HCT116 (cell line): ENCODE measurements at regions not wholly inside any gene's neighbourhood (a gene's known extent, or its start where the extent isn't known, plus 50 kb on each side); places are given as distances from the start of the nearest gene placed in this dataset.

Experiments
- ATAC-seq: fragments of 200-7000 bp; cut with Tn5 transposase; 2 replicates; pipeline ENCODE4 v1.9.1; 2020; ENCODE audit warnings: mild to moderate bottlenecking, moderate library complexity
- BruUV-seq: library from RNA; stranded (reverse); fragments of 400-500 nt; replicated peaks from 2 replicates; lab custom pipeline; 2021; lab: Mats Ljungman, UMichigan
- CTCF ChIA-PET: fragments of 300-600 bp; sonication (Branson Sonifier 250); formaldehyde crosslinking; loops from one replicate; lab custom pipeline; 2021; ENCODE audit warnings: antibody characterized with exemption; lab: Charles Lee
- POLR2A ChIA-PET: fragments of 300-600, 350-600 bp; sonication (Branson Sonifier 250); formaldehyde crosslinking; loops from one replicate; lab custom pipeline; 2021; ENCODE audit warnings: antibody characterized with exemption; lab: Charles Lee
- RAD21 ChIA-PET, 2 experiments: fragments of 300-600 bp; sonication (Branson Sonifier 250); formaldehyde crosslinking; loops; one replicate each; lab custom pipeline; 2023; ENCODE audit warnings: low total read pairs in 2 of 2; ENCODE audit not compliant: uncharacterized antibody in 2 of 2, unreplicated experiment in 2 of 2, low non-redundant PET in 1 of 2; lab: Charles Lee
- DNase-seq: peaks from one replicate; pipeline ENCODE4 v3.0.0-alpha.2; 2010; ENCODE audit warnings: low read depth, low spot score
- H2AFZ ChIP-seq: fragments of 200-600 bp; shearing (Covaris generic), sonication (generic); 2 replicates; pipeline ENCODE4 v1.6.1; 2017; ENCODE audit warnings: low read depth, mixed run types, mixed read lengths, antibody characterized with exemption, low read length; ENCODE audit not compliant: poor library complexity, severe bottlenecking
- H3K27ac ChIP-seq: 2 replicates; pipeline ENCODE4 v1.5.1; 2012; ENCODE audit warnings: low read depth, low read length
- H3K27me3 ChIP-seq: fragments of 200-600 bp; sonication (generic); 2 replicates; pipeline ENCODE4 v1.6.1; 2016; ENCODE audit warnings: mixed run types, low read length, mixed read lengths; ENCODE audit not compliant: insufficient read depth
- H3K36me3 ChIP-seq, 2 experiments: fragments of 200-500 bp in 1 of 2; fragments of 200-600 bp in 1 of 2; sonication (Bioruptor generic) in 1 of 2; sonication (generic) in 1 of 2; 2 replicates each; pipeline versions ENCODE4 v1.5.1 to v1.6.1; 2014 to 2016; ENCODE audit warnings: low read length in 2 of 2, inconsistent platforms in 1 of 2, mixed read lengths in 1 of 2, mixed run types in 1 of 2; ENCODE audit not compliant: insufficient read depth in 2 of 2, control insufficient read depth in 1 of 2
- H3K4me1 ChIP-seq, 2 experiments: fragments of 200-600 bp in 1 of 2; sonication (generic) in 1 of 2; 2 replicates each; pipeline versions ENCODE4 v1.5.1 to v1.6.1; 2012 to 2017; ENCODE audit warnings: low read length in 2 of 2, inconsistent platforms in 1 of 2, mild to moderate bottlenecking in 1 of 2, mixed read lengths in 1 of 2, mixed run types in 1 of 2, moderate library complexity in 1 of 2; ENCODE audit not compliant: insufficient read depth in 2 of 2, control insufficient read depth in 1 of 2
- H3K4me2 ChIP-seq: fragments of 200-600 bp; sonication (generic); 2 replicates; pipeline ENCODE4 v1.6.1; 2017; ENCODE audit warnings: mixed run types, low read length, mixed read lengths
- H3K4me3 ChIP-seq, 2 experiments: fragments of 200-600 bp in 1 of 2; sonication (generic) in 1 of 2; replicated peaks in 1 of 2; 2 replicates each; pipeline ENCODE4 v1.5.1; 2011 to 2016; ENCODE audit warnings: low read length in 2 of 2, control low read depth in 1 of 2, low read depth in 1 of 2, mild to moderate bottlenecking in 1 of 2, mixed read lengths in 1 of 2, mixed run types in 1 of 2
- H3K79me2 ChIP-seq: fragments of 200-600 bp; sonication (generic); 2 replicates; pipeline ENCODE4 v1.6.1; 2017; ENCODE audit warnings: mild to moderate bottlenecking, mixed run types, low read length, moderate library complexity, mixed read lengths; ENCODE audit not compliant: insufficient read depth
- H3K9ac ChIP-seq: fragments of 200-600 bp; sonication (generic); 2 replicates; pipeline ENCODE4 v1.6.1; 2016; ENCODE audit warnings: low read length, mixed read lengths
- H3K9me2 ChIP-seq: fragments of 200-600 bp; sonication (generic), shearing (Covaris generic); 2 replicates; pipeline ENCODE4 v1.6.1; 2017; ENCODE audit warnings: mixed run types, mild to moderate bottlenecking, moderate library complexity; ENCODE audit not compliant: insufficient read depth
- H3K9me3 ChIP-seq, 2 experiments: fragments of 200-500 bp in 1 of 2; fragments of 200-600 bp in 1 of 2; sonication (Bioruptor generic) in 1 of 2; sonication (generic) in 1 of 2; 2 replicates each; pipeline ENCODE4 v1.6.1; 2014 to 2017; ENCODE audit warnings: low read length in 2 of 2, mixed read lengths in 2 of 2, inconsistent platforms in 1 of 2, low read depth in 1 of 2, mild to moderate bottlenecking in 1 of 2, mixed run types in 1 of 2, moderate library complexity in 1 of 2; ENCODE audit not compliant: control insufficient read depth in 1 of 2, insufficient read depth in 1 of 2
- H4K20me1 ChIP-seq: fragments of 200-600 bp; sonication (generic), shearing (Covaris generic); 2 replicates; pipeline ENCODE4 v1.6.1; 2017; ENCODE audit warnings: mixed run types, mild to moderate bottlenecking, moderate library complexity; ENCODE audit not compliant: insufficient read depth
- ELF1 ChIP-seq: IDR thresholded peaks from 2 replicates; pipeline ENCODE4 v1.6.1; 2012; ENCODE audit warnings: low read depth, borderline replicate concordance
- EZH2 ChIP-seq: fragments of 200-600 bp; sonication (generic); IDR thresholded peaks from 2 replicates; pipeline ENCODE4 v1.6.1; 2017; ENCODE audit warnings: antibody characterized with exemption, mixed run types
- EZH2phosphoT487 ChIP-seq: fragments of 200-600 bp; IDR thresholded peaks from 2 replicates; pipeline ENCODE4 v1.6.1; 2018; ENCODE audit warnings: antibody characterized with exemption, borderline replicate concordance
- JUND ChIP-seq: IDR thresholded peaks from 2 replicates; pipeline ENCODE4 v1.6.1; 2012
- MAX ChIP-seq: IDR thresholded peaks from 2 replicates; pipeline ENCODE4 v1.6.1; 2012
- POLR2A ChIP-seq: IDR thresholded peaks from 2 replicates; pipeline ENCODE4 v1.7.0; 2011; ENCODE audit warnings: borderline replicate concordance; ENCODE audit not compliant: insufficient read depth, insufficient read length; ENCODE audit errors: extremely low read depth
- POLR2AphosphoS5 ChIP-seq: IDR thresholded peaks from 2 replicates; pipeline ENCODE4 v1.6.1; 2011; ENCODE audit warnings: mild to moderate bottlenecking, low read depth, low read length, moderate library complexity
- REST ChIP-seq: IDR thresholded peaks from 2 replicates; pipeline ENCODE4 v1.6.1; 2012; ENCODE audit warnings: low read depth
- SIN3A ChIP-seq: IDR thresholded peaks from 2 replicates; pipeline ENCODE4 v1.6.1; 2012; ENCODE audit warnings: low read depth
- SP1 ChIP-seq: IDR thresholded peaks from 2 replicates; pipeline ENCODE4 v1.6.1; 2012; ENCODE audit warnings: low read depth
- YY1 ChIP-seq: IDR thresholded peaks from 2 replicates; pipeline ENCODE4 v1.6.1; 2011; ENCODE audit warnings: low read length, low read depth, moderate library complexity, mild to moderate bottlenecking; ENCODE audit not compliant: insufficient replicate concordance; ENCODE audit errors: extremely low read depth
- ZFX ChIP-seq: fragments of 450-650 bp; IDR thresholded peaks from 2 replicates; pipeline ENCODE4 v1.6.1; 2017
- intact Hi-C: fragments of 100-400 bp; cut with micrococcal nuclease; formaldehyde crosslinking; loops from 2 replicates; pipeline ENCODE4 v1.10.0; 2022

GRCh38 chr9:26166537-26166936 is 488.3 kb upstream of the TUSC1 start:
- no peak overlapping the region for H2AFZ ChIP-seq
- no peak for ATAC-seq
- RAD21 ChIA-PET: no interaction called here
- H3K4me2 ChIP-seq: no peak overlapping the region
- CTCF ChIA-PET: no interaction called here
- H3K9me3 ChIP-seq: peaks cover 7 to 11% of the 10 kb centered on the region in 2 experiments; a peak in 2 of 4 replicates
- H3K4me3 ChIP-seq: no peak overlapping the region
- no peak for TF ChIP-seq ZFX
- TF ChIP-seq JUND: no peak
- no peak for TF ChIP-seq POLR2AphosphoS5
- TF ChIP-seq EZH2: no peak
- TF ChIP-seq, all 23 proteins: peak for 0
- Histone ChIP-seq H3K36me3 (no peaks in the 10 kb centered on the region), H3K4me1 (no peaks in the 10 kb centered on the region), H3K27ac (no peak overlapping the region), H3K79me2 (no peaks in the 10 kb centered on the region), H3K9me2 (no peaks in the 10 kb centered on the region), H4K20me1 (no peaks in the 10 kb centered on the region), H3K9ac (no peak overlapping the region), H3K27me3 (no peaks in the 10 kb centered on the region)
- DNase-seq: no peak
- POLR2A ChIA-PET: no interaction called here
- BruUV-seq: no TSS peak
- intact Hi-C loops: no loop called here

GRCh38 chr9:26165426-26165825 is 487.2 kb upstream of the TUSC1 start:
- intact Hi-C loops: no loop called here
- no peak overlapping the region for H3K4me3 ChIP-seq
- BruUV-seq: no TSS peak
- no peaks in the 10 kb centered on the region for H4K20me1 ChIP-seq
- no peak overlapping the region for H3K4me2 ChIP-seq
- no peak for ATAC-seq
- no peak for DNase-seq
- RAD21 ChIA-PET: no interaction called here
- no peaks in the 10 kb centered on the region for H3K36me3 ChIP-seq
- H3K9me2 ChIP-seq: no peaks in the 10 kb centered on the region
- H3K4me1 ChIP-seq: no peaks in the 10 kb centered on the region
- no peak overlapping the region for H3K27ac ChIP-seq
- H3K27me3 ChIP-seq: no peaks in the 10 kb centered on the region
- no peaks in the 10 kb centered on the region for H3K79me2 ChIP-seq
- H3K9ac ChIP-seq: no peak overlapping the region
- no peak for TF ChIP-seq ZFX
- TF ChIP-seq POLR2A: no peak
- TF ChIP-seq REST: no peak
- TF ChIP-seq MAX: no peak
- no peak for TF ChIP-seq SIN3A
- TF ChIP-seq EZH2: no peak
- no peak for TF ChIP-seq EZH2phosphoT487
- TF ChIP-seq YY1: no peak
- no peak for TF ChIP-seq SP1
- no peak for TF ChIP-seq ELF1
- POLR2A ChIA-PET: no interaction called here
- H3K9me3 ChIP-seq: peaks cover 7 to 14% of the 10 kb centered on the region in 2 experiments; a peak in 2 of 4 replicates
- CTCF ChIA-PET: no interaction called here
- no peak overlapping the region for H2AFZ ChIP-seq
